ENCODE measurements at regions not wholly inside any gene's neighbourhood (a gene's known extent, or its start where the extent isn't known, plus 50 kb on each side); places are given as distances from the start of the nearest gene placed in this dataset.
"Not testable (repeated sequence)": the region's sequence is repeated elsewhere in the genome, so short reads cannot be mapped to it uniquely, and the experiment has no call there.

- H2AFZ ChIP-seq (ENCODE audit: low read depth) = no peak overlapping the region
- no peak for DNase-seq
- WGBS (ENCODE audit: low lambda C conversion rate) = 12% methylated on average over 2 of the region's 2 CpGs
- no peaks in the 10 kb centered on the region for H3K9me2 ChIP-seq
- H3K4me1 ChIP-seq (ENCODE audit: control insufficient read depth in 1 of 2, insufficient read depth in 2 of 2, low read depth in 1 of 2, low read length in 1 of 2) = no peaks in the 10 kb centered on the region
- H3K27me3 ChIP-seq (ENCODE audit: insufficient read depth) = no peaks in the 10 kb centered on the region
- H3K79me2 ChIP-seq (ENCODE audit: insufficient read depth) = no peaks in the 10 kb centered on the region
- H3K9ac ChIP-seq = no peak overlapping the region
- H3K4me3 ChIP-seq (ENCODE audit: low read depth in 2 of 2, low read length in 1 of 2) = no peak overlapping the region
- H3F3A ChIP-seq (replicated peaks; ENCODE audit: insufficient read depth) = no peaks in the 10 kb centered on the region
- no peak for TF ChIP-seq SMC3 (IDR thresholded peaks at IDR 0.05; ENCODE audit: low read depth, low read length)
- TF ChIP-seq NFIC (IDR thresholded peaks at IDR 0.05; ENCODE audit: borderline replicate concordance) = no peak
- TF ChIP-seq MXI1 (IDR thresholded peaks at IDR 0.05; ENCODE audit: low read depth, low read length) = no peak
- no peak for TF ChIP-seq CHD2 (IDR thresholded peaks at IDR 0.05; ENCODE audit: low read length, partially characterized antibody)
- no peak for TF ChIP-seq NRF1 (IDR thresholded peaks at IDR 0.05; ENCODE audit: low read depth, low read length)
- no peak for TF ChIP-seq RCOR1 (IDR thresholded peaks at IDR 0.05; ENCODE audit: low read length)
- TF ChIP-seq SIN3A (IDR thresholded peaks at IDR 0.05; ENCODE audit: borderline replicate concordance, low read depth, low read length) = no peak
- no peak for TF ChIP-seq YY1 (IDR thresholded peaks at IDR 0.05; ENCODE audit: low read depth)
- TF ChIP-seq ELF1 (IDR thresholded peaks at IDR 0.05) = no peak
- TF ChIP-seq TAF1 (IDR thresholded peaks at IDR 0.05; ENCODE audit: borderline replicate concordance, low read depth, low read length) = no peak
- TF ChIP-seq PBX3 (IDR thresholded peaks at IDR 0.05) = no peak
- TF ChIP-seq RFX5 (IDR thresholded peaks at IDR 0.05; ENCODE audit: low read length) = no peak
- no peak for TF ChIP-seq EP300 (IDR thresholded peaks at IDR 0.05; ENCODE audit: borderline replicate concordance in 1 of 2, low read depth in 1 of 2, low read length in 1 of 2)
- ChIA-PET POLR2A (no interaction called here), CTCF (no interaction called here)
- no peak overlapping the region for H3K4me2 ChIP-seq
- H3K9me3 ChIP-seq = no peaks in the 10 kb centered on the region
- no peaks in the 10 kb centered on the region for H4K20me1 ChIP-seq (ENCODE audit: insufficient read depth)
- H3K36me3 ChIP-seq (replicated peaks in 1 of 2; ENCODE audit: control insufficient read depth in 1 of 2, insufficient read depth in 2 of 2, low read length in 1 of 2) = no peaks in the 10 kb centered on the region
- H3K27ac ChIP-seq (ENCODE audit: low read depth in 2 of 2, low read length in 1 of 2) = no peak overlapping the region
Measured at GRCh38 chr9:74056023-74056422, 441.1 kb upstream of the RORB start.

DNA sequence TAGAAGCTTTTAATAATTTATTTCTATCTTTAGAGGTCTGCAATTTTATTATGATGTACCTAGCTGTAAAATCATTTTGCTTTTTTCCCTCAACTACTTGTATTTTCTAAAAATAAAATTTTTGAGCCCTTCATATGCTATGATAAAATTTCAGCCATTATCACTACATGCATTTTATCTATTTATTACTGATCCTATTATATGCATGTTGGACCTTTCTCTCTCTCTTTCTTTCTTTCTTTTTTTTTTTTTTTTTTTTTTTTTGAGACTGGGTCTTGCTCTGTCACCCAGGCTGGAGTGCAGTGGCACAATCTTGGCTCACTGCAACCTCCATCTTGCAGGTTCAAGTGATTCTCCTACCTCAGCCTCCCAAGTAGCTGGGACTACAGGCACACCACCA lies 440.1 kb upstream of the RORB start:
- H3K27me3 ChIP-seq (ENCODE audit: insufficient read depth); H4K20me1 ChIP-seq (ENCODE audit: insufficient read depth); CTCF ChIA-PET; H3F3A ChIP-seq (replicated peaks; ENCODE audit: insufficient read depth); DNase-seq; H3K36me3 ChIP-seq (replicated peaks in 1 of 2; ENCODE audit: control insufficient read depth in 1 of 2, insufficient read depth in 2 of 2, low read length in 1 of 2); POLR2A ChIA-PET; H3K4me2 ChIP-seq; H3K9me2 ChIP-seq; H3K4me3 ChIP-seq (ENCODE audit: low read depth in 2 of 2, low read length in 1 of 2); H2AFZ ChIP-seq (ENCODE audit: low read depth); H3K4me1 ChIP-seq (ENCODE audit: control insufficient read depth in 1 of 2, insufficient read depth in 2 of 2, low read depth in 1 of 2, low read length in 1 of 2); H3K27ac ChIP-seq (ENCODE audit: low read depth in 2 of 2, low read length in 1 of 2); H3K9me3 ChIP-seq; H3K79me2 ChIP-seq (ENCODE audit: insufficient read depth); H3K9ac ChIP-seq: not testable (repeated sequence)

DNA sequence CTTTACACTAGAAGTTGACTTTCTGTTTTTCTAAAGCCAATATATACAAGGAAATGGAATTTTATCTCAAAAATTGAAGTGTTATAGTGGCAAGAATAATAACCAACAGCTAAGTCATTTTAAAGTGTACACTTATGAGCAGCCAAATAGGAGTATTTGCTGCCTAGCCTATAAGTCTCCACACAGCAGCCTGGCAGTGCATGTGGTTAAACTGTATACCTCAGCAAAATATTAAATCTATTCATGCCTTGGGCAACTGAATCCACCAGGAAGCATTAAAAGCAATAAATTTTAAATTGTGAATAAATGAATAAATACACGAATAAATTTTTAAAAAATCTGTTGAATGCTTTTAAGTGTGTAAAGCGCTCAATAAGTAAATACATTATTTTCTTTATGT lies 432.4 kb upstream of the RORB start:
- Histone ChIP-seq H3K27ac (ENCODE audit: low read depth in 2 of 2, low read length in 1 of 2) (no peak overlapping the region), H3K79me2 (ENCODE audit: insufficient read depth) (no peaks in the 10 kb centered on the region), H3K9me2 (no peaks in the 10 kb centered on the region), H3K27me3 (ENCODE audit: insufficient read depth) (no peaks in the 10 kb centered on the region), H3F3A (replicated peaks; ENCODE audit: insufficient read depth) (no peaks in the 10 kb centered on the region), H4K20me1 (ENCODE audit: insufficient read depth) (no peaks in the 10 kb centered on the region), H3K4me1 (ENCODE audit: control insufficient read depth in 1 of 2, insufficient read depth in 2 of 2, low read depth in 1 of 2, low read length in 1 of 2) (no peaks in the 10 kb centered on the region), H3K4me3 (ENCODE audit: low read depth in 2 of 2, low read length in 1 of 2) (no peak overlapping the region), H3K4me2 (no peak overlapping the region), H3K9me3 (no peaks in the 10 kb centered on the region), H2AFZ (ENCODE audit: low read depth) (no peak overlapping the region), H3K9ac (no peak overlapping the region), H3K36me3 (replicated peaks in 1 of 2; ENCODE audit: control insufficient read depth in 1 of 2, insufficient read depth in 2 of 2, low read length in 1 of 2) (no peaks in the 10 kb centered on the region)
- CTCF ChIA-PET = no interaction called here
- 22% methylated on average over 2 of the region's 2 CpGs for WGBS (ENCODE audit: low lambda C conversion rate)
- POLR2A ChIA-PET = no interaction called here
- DNase-seq = no peak
- TF ChIP-seq RXRA (IDR thresholded peaks at IDR 0.05; ENCODE audit: borderline replicate concordance, low read depth) (no peak), FOSL2 (IDR thresholded peaks at IDR 0.05; ENCODE audit: borderline replicate concordance, low read depth) (no peak), CTCF (IDR thresholded peaks at IDR 0.05) (no peak), REST (IDR thresholded peaks at IDR 0.05; ENCODE audit: low read depth, low read length) (no peak)

All from SK-N-SH (cell line).